ENCODE measurements at regions not wholly inside any gene's neighbourhood (a gene's known extent, or its start where the extent isn't known, plus 50 kb on each side); places are given as distances from the start of the nearest gene placed in this dataset.
A peak's percentile ranks its signal among the peaks of the same experiment; 100 is the strongest.

GRCh38 chr11:35893796-35894475 is 49.9 kb upstream of the LDLRAD3 start:
- no peak overlapping the region for H3K9ac ChIP-seq (ENCODE audit: low read length)
- H3K36me3 ChIP-seq (ENCODE audit: control insufficient read depth, insufficient read depth, low read length, severe bottlenecking): no peaks in the 10 kb centered on the region
- peak; percentile 16 for DNase-seq (ENCODE audit: low read depth)
- no peak overlapping the region for H3K4me3 ChIP-seq (ENCODE audit: low read length)
- H3K27me3 ChIP-seq (replicated peaks; ENCODE audit: control insufficient read depth, insufficient read depth, low read length): peaks cover 28% of the 10 kb centered on the region
- peaks cover 3% of the 10 kb centered on the region for H3K9me3 ChIP-seq (ENCODE audit: control insufficient read depth, low read length)
- no peaks in the 10 kb centered on the region for H3K4me1 ChIP-seq (ENCODE audit: control insufficient read depth, insufficient read depth, low read length)
